Naive thymus-derived CD8-positive, alpha-beta T cell (primary cell): ENCODE measurements at regions not wholly inside any gene's neighbourhood (a gene's known extent, or its start where the extent isn't known, plus 50 kb on each side); places are given as distances from the start of the nearest gene placed in this dataset.
"Not testable (repeated sequence)": the region's sequence is repeated elsewhere in the genome, so short reads cannot be mapped to it uniquely, and the experiment has no call there.

ENCODE experiments used
- ATAC-seq, 2 donors: fragments of 150-1000 bp; cut with Tn5 transposase in 1 of 2; sonication (Bioruptor Pico), chemical (Tn5 transposase) in 1 of 2; 1 replicate in 1 of 2; 2 replicates in 1 of 2; pipeline ENCODE4 v1.10.0; 2021; ENCODE audit warnings: mild to moderate bottlenecking in 2 of 2, moderate library complexity in 2 of 2
- POLR2A ChIA-PET: fragments of 350-600 bp; sonication (Branson Sonifier 250); formaldehyde crosslinking; loops from one replicate; lab custom pipeline; 2021; ENCODE audit warnings: antibody characterized with exemption; lab: Charles Lee
- DNase-seq, 10 donors: peaks; one replicate each; pipeline versions ENCODE4 v3.0.0 to v3.0.0-alpha.2; 2020 to 2022
- H3K27ac Mint-ChIP-seq, 10 donors: one replicate each; pipeline ENCODE4 v1.8.0; 2020 to 2022; ENCODE audit warnings: mild to moderate bottlenecking in 10 of 10, mixed read lengths in 10 of 10, moderate library complexity in 4 of 10, inconsistent platforms in 1 of 10
- H3K27me3 Mint-ChIP-seq, 5 donors: one replicate each; pipeline ENCODE4 v1.8.0; 2021 to 2022; ENCODE audit warnings: mixed read lengths in 5 of 5
- H3K36me3 Mint-ChIP-seq, 3 donors: one replicate each; pipeline ENCODE4 v1.8.0; 2020 to 2022; ENCODE audit warnings: mixed read lengths in 3 of 3, mild to moderate bottlenecking in 2 of 3, inconsistent platforms in 1 of 3
- H3K4me1 Mint-ChIP-seq, 4 donors: one replicate each; pipeline ENCODE4 v1.8.0; 2021 to 2022; ENCODE audit warnings: mixed read lengths in 4 of 4
- H3K4me3 Mint-ChIP-seq, 10 donors: one replicate each; pipeline ENCODE4 v1.8.0; 2020 to 2022; ENCODE audit warnings: mild to moderate bottlenecking in 10 of 10, mixed read lengths in 10 of 10, moderate library complexity in 6 of 10, inconsistent platforms in 1 of 10
- H3K9me3 Mint-ChIP-seq, 9 donors: one replicate each; pipeline ENCODE4 v1.8.0; 2020 to 2022; ENCODE audit warnings: mixed read lengths in 9 of 9, mild to moderate bottlenecking in 3 of 9, inconsistent platforms in 1 of 9, moderate library complexity in 1 of 9

- H3K27ac Mint-ChIP-seq: no peak overlapping the region
- peaks cover 0 to 14% (median 3%) of the 10 kb centered on the region in 9 donors for H3K9me3 Mint-ChIP-seq
- no peaks in the 10 kb centered on the region for H3K4me1 Mint-ChIP-seq
- POLR2A ChIA-PET: no interaction called here
- H3K4me3 Mint-ChIP-seq: no peak overlapping the region
- no peaks in the 10 kb centered on the region for H3K27me3 Mint-ChIP-seq
- DNase-seq (no peak), ATAC-seq (no peak)
- peaks cover 0 to 5% (median 0%) of the 10 kb centered on the region in 3 donors for H3K36me3 Mint-ChIP-seq
Measured at GRCh38 chr14:43729143-43729542, 777.9 kb downstream of the FSCB start.

GRCh38 chr14:43706900-43707299, 800.2 kb downstream of the FSCB start:
- POLR2A ChIA-PET: no interaction called here
- ATAC-seq: no peak
- no peak overlapping the region for H3K27ac Mint-ChIP-seq

GRCh38 chr14:43698561-43699284, 808.4 kb downstream of the FSCB start:
- H3K27ac Mint-ChIP-seq, DNase-seq, H3K4me1 Mint-ChIP-seq, ATAC-seq, H3K4me3 Mint-ChIP-seq, POLR2A ChIA-PET, H3K27me3 Mint-ChIP-seq, H3K36me3 Mint-ChIP-seq: not testable (repeated sequence)
- H3K9me3 Mint-ChIP-seq: peaks cover 0 to 18% (median 9%) of the 10 kb centered on the region in 9 donors

More at GRCh38 chr14:43706900-43707299, 800.2 kb downstream of the FSCB start:
- H3K4me1 Mint-ChIP-seq: no peaks in the 10 kb centered on the region
- H3K27me3 Mint-ChIP-seq: no peaks in the 10 kb centered on the region
- peaks cover 0 to 15% (median 4%) of the 10 kb centered on the region in 9 donors for H3K9me3 Mint-ChIP-seq
- DNase-seq: no peak
- H3K4me3 Mint-ChIP-seq: no peak overlapping the region
- no peaks in the 10 kb centered on the region for H3K36me3 Mint-ChIP-seq

GRCh38 chr14:43697003-43697402, 810.1 kb downstream of the FSCB start:
- Mint-ChIP-seq H3K36me3 (peaks cover 0 to 3% (median 0%) of the 10 kb centered on the region in 3 donors), H3K27ac (no peak overlapping the region), H3K9me3 (peaks cover 0 to 16% (median 5%) of the 10 kb centered on the region in 9 donors), H3K4me1 (no peaks in the 10 kb centered on the region), H3K27me3 (no peaks in the 10 kb centered on the region), H3K4me3 (no peak overlapping the region)
- POLR2A ChIA-PET: no interaction called here
- ATAC-seq (no peak), DNase-seq (no peak)

GRCh38 chr14:43692706-43693105, 814.4 kb downstream of the FSCB start:
- POLR2A ChIA-PET: no interaction called here
- Mint-ChIP-seq H3K36me3 (no peaks in the 10 kb centered on the region), H3K9me3 (peaks cover 0 to 10% (median 5%) of the 10 kb centered on the region in 9 donors), H3K27me3 (no peaks in the 10 kb centered on the region), H3K27ac (no peak overlapping the region), H3K4me1 (no peaks in the 10 kb centered on the region), H3K4me3 (no peak overlapping the region)
- ATAC-seq (no peak), DNase-seq (no peak)

- POLR2A ChIA-PET: no interaction called here
- Mint-ChIP-seq H3K36me3 (no peaks in the 10 kb centered on the region), H3K9me3 (peaks cover 0 to 8% (median 0%) of the 10 kb centered on the region in 9 donors), H3K27ac (no peak overlapping the region), H3K27me3 (no peaks in the 10 kb centered on the region), H3K4me3 (no peak overlapping the region), H3K4me1 (no peaks in the 10 kb centered on the region)
- ATAC-seq (no peak), DNase-seq (no peak)
Measured at GRCh38 chr14:43687921-43688320, 819.2 kb downstream of the FSCB start.

GRCh38 chr14:43677581-43677980, 829.5 kb downstream of the FSCB start:
- POLR2A ChIA-PET: no interaction called here
- no peak overlapping the region for H3K27ac Mint-ChIP-seq
- H3K4me3 Mint-ChIP-seq: no peak overlapping the region
- H3K4me1 Mint-ChIP-seq: no peaks in the 10 kb centered on the region
- DNase-seq: no peak
- H3K36me3 Mint-ChIP-seq: no peaks in the 10 kb centered on the region
- peaks cover 0 to 30% (median 6%) of the 10 kb centered on the region in 9 donors for H3K9me3 Mint-ChIP-seq
- no peak for ATAC-seq
- H3K27me3 Mint-ChIP-seq: no peaks in the 10 kb centered on the region

GRCh38 chr14:43674273-43674672, 832.8 kb downstream of the FSCB start:
- Mint-ChIP-seq H3K27ac (no peak overlapping the region), H3K4me1 (no peaks in the 10 kb centered on the region), H3K27me3 (no peaks in the 10 kb centered on the region), H3K36me3 (no peaks in the 10 kb centered on the region), H3K4me3 (no peak overlapping the region), H3K9me3 (peaks cover 0 to 39% (median 5%) of the 10 kb centered on the region in 9 donors)
- DNase-seq (no peak), ATAC-seq (no peak)
- POLR2A ChIA-PET: no interaction called here

GRCh38 chr14:43671716-43672485, 835.2 kb downstream of the FSCB start:
- ATAC-seq: no peak
- Mint-ChIP-seq H3K27me3 (no peaks in the 10 kb centered on the region), H3K4me1 (no peaks in the 10 kb centered on the region)

GRCh38 chr14:43669355-43669754, 837.7 kb downstream of the FSCB start:
- Mint-ChIP-seq H3K36me3 (no peaks in the 10 kb centered on the region), H3K4me1 (no peaks in the 10 kb centered on the region), H3K9me3 (peaks cover 2 to 74% (median 17%) of the 10 kb centered on the region in 9 donors), H3K27me3 (no peaks in the 10 kb centered on the region), H3K4me3 (no peak overlapping the region), H3K27ac (no peak overlapping the region)
- no peak for ATAC-seq
- POLR2A ChIA-PET: no interaction called here
- no peak for DNase-seq

More at GRCh38 chr14:43671716-43672485, 835.2 kb downstream of the FSCB start:
- no peak overlapping the region for H3K27ac Mint-ChIP-seq
- POLR2A ChIA-PET: no interaction called here
- H3K36me3 Mint-ChIP-seq: no peaks in the 10 kb centered on the region
- H3K4me3 Mint-ChIP-seq: no peak overlapping the region
- peaks cover 2 to 62% (median 11%) of the 10 kb centered on the region in 9 donors for H3K9me3 Mint-ChIP-seq
- no peak for DNase-seq

- Mint-ChIP-seq H3K9me3 (peaks cover 0 to 50% (median 17%) of the 10 kb centered on the region in 9 donors), H3K27me3 (no peaks in the 10 kb centered on the region), H3K4me1 (no peaks in the 10 kb centered on the region), H3K36me3 (no peaks in the 10 kb centered on the region), H3K4me3 (no peak overlapping the region), H3K27ac (no peak overlapping the region)
- POLR2A ChIA-PET: no interaction called here
- no peak for DNase-seq
- no peak for ATAC-seq
Measured at GRCh38 chr14:43665570-43666267, 841.4 kb downstream of the FSCB start.

GRCh38 chr14:43655194-43655593, 851.9 kb downstream of the FSCB start:
- not testable (repeated sequence) for H3K4me1 Mint-ChIP-seq, ATAC-seq
- peaks cover 10 to 57% (median 21%) of the 10 kb centered on the region in 9 donors for H3K9me3 Mint-ChIP-seq

GRCh38 chr14:43651896-43652295, 855.2 kb downstream of the FSCB start:
- no peak overlapping the region for H3K4me3 Mint-ChIP-seq
- H3K27me3 Mint-ChIP-seq: no peaks in the 10 kb centered on the region
- POLR2A ChIA-PET: no interaction called here
- no peaks in the 10 kb centered on the region for H3K4me1 Mint-ChIP-seq
- peaks cover 0 to 7% (median 0%) of the 10 kb centered on the region in 3 donors for H3K36me3 Mint-ChIP-seq
- no peak overlapping the region for H3K27ac Mint-ChIP-seq
- no peak for ATAC-seq
- peaks cover 10 to 65% (median 25%) of the 10 kb centered on the region in 9 donors for H3K9me3 Mint-ChIP-seq
- DNase-seq: no peak

More at GRCh38 chr14:43655194-43655593, 851.9 kb downstream of the FSCB start:
- H3K27me3 Mint-ChIP-seq, DNase-seq, H3K27ac Mint-ChIP-seq, H3K36me3 Mint-ChIP-seq, POLR2A ChIA-PET, H3K4me3 Mint-ChIP-seq: not testable (repeated sequence)
